ENCODE measurements at regions not wholly inside any gene's neighbourhood (a gene's known extent, or its start where the extent isn't known, plus 50 kb on each side); places are given as distances from the start of the nearest gene placed in this dataset.

GRCh38 chr7:124452186-124452585 is 313.4 kb downstream of the GPR37 start:
- no peaks in the 10 kb centered on the region for H3K27me3 Mint-ChIP-seq
- WGBS (ENCODE audit: insufficient coverage): no CpG with 5 or more reads among the region's 4 CpGs
- DNase-seq (no peak), ATAC-seq (replicated peaks in 1 of 4) (no peak)
- Histone ChIP-seq H3K27ac (ENCODE audit: low read length) (no peak overlapping the region), H3K27me3 (replicated peaks in 1 of 2; ENCODE audit: control insufficient read depth in 2 of 2, extremely low read depth in 1 of 2, insufficient read depth in 2 of 2, low read length in 1 of 2) (no peaks in the 10 kb centered on the region), H3K4me1 (ENCODE audit: control insufficient read depth in 1 of 2, extremely low read depth in 1 of 2, insufficient read depth in 2 of 2, low read length in 2 of 2) (no peaks in the 10 kb centered on the region), H3K36me3 (ENCODE audit: control insufficient read depth in 2 of 2, extremely low read depth in 1 of 2, insufficient read depth in 1 of 2, low read length in 1 of 2) (no peaks in the 10 kb centered on the region), H3K4me3 (ENCODE audit: control insufficient read depth in 1 of 2, extremely low read depth in 1 of 2, low read length in 1 of 2) (no peak overlapping the region), H3K9me3 (no peaks in the 10 kb centered on the region)
- H3K9me3 Mint-ChIP-seq: peaks cover 0 to 11% (median 0%) of the 10 kb centered on the region in 3 donors
- H3K36me3 Mint-ChIP-seq: no peaks in the 10 kb centered on the region
- no peak overlapping the region for H3K27ac Mint-ChIP-seq
- no peaks in the 10 kb centered on the region for H3K4me1 Mint-ChIP-seq
- ChIA-PET POLR2A (no interaction called here), CTCF (no interaction called here)
- H3K4me3 Mint-ChIP-seq: no peak overlapping the region

- Histone ChIP-seq H3K4me1 (ENCODE audit: control insufficient read depth in 1 of 2, extremely low read depth in 1 of 2, insufficient read depth in 2 of 2, low read length in 2 of 2) (no peaks in the 10 kb centered on the region), H3K27ac (ENCODE audit: low read length) (no peak overlapping the region), H3K4me3 (ENCODE audit: control insufficient read depth in 1 of 2, extremely low read depth in 1 of 2, low read length in 1 of 2) (no peak overlapping the region), H3K27me3 (replicated peaks in 1 of 2; ENCODE audit: control insufficient read depth in 2 of 2, extremely low read depth in 1 of 2, insufficient read depth in 2 of 2, low read length in 1 of 2) (no peaks in the 10 kb centered on the region), H3K36me3 (ENCODE audit: control insufficient read depth in 2 of 2, extremely low read depth in 1 of 2, insufficient read depth in 1 of 2, low read length in 1 of 2) (no peaks in the 10 kb centered on the region), H3K9me3 (no peaks in the 10 kb centered on the region)
- ChIA-PET POLR2A (no interaction called here), CTCF (no interaction called here)
- Mint-ChIP-seq H3K27ac (no peak overlapping the region), H3K27me3 (no peaks in the 10 kb centered on the region), H3K4me3 (no peak overlapping the region), H3K4me1 (no peaks in the 10 kb centered on the region), H3K9me3 (peaks cover 0 to 4% (median 0%) of the 10 kb centered on the region in 3 donors), H3K36me3 (no peaks in the 10 kb centered on the region)
- WGBS (ENCODE audit: insufficient coverage): no CpG with 5 or more reads among the region's 1 CpG
- ATAC-seq (replicated peaks in 1 of 4) (no peak), DNase-seq (no peak)
These were observed 315.7 kb downstream of the GPR37 start for GRCh38 chr7:124449896-124450295.

GRCh38 chr7:124444696-124445480 is 320.7 kb downstream of the GPR37 start:
- H3K27ac ChIP-seq (ENCODE audit: low read length): no peak overlapping the region
- H3K27me3 ChIP-seq (replicated peaks in 1 of 2; ENCODE audit: control insufficient read depth in 2 of 2, extremely low read depth in 1 of 2, insufficient read depth in 2 of 2, low read length in 1 of 2): no peaks in the 10 kb centered on the region
- POLR2A ChIA-PET: no interaction called here
- no peaks in the 10 kb centered on the region for H3K36me3 Mint-ChIP-seq
- no peaks in the 10 kb centered on the region for H3K9me3 Mint-ChIP-seq
- DNase-seq (no peak), ATAC-seq (replicated peaks in 1 of 4) (no peak)
- H3K4me3 Mint-ChIP-seq: no peak overlapping the region
- H3K27ac Mint-ChIP-seq: no peak overlapping the region
- no peaks in the 10 kb centered on the region for H3K4me1 Mint-ChIP-seq
- WGBS (ENCODE audit: insufficient coverage): no CpG with 5 or more reads among the region's 2 CpGs
- no peak overlapping the region for H3K4me3 ChIP-seq (ENCODE audit: control insufficient read depth in 1 of 2, extremely low read depth in 1 of 2, low read length in 1 of 2)
- H3K4me1 ChIP-seq (ENCODE audit: control insufficient read depth in 1 of 2, extremely low read depth in 1 of 2, insufficient read depth in 2 of 2, low read length in 2 of 2): no peaks in the 10 kb centered on the region
- H3K27me3 Mint-ChIP-seq: no peaks in the 10 kb centered on the region
- H3K9me3 ChIP-seq: no peaks in the 10 kb centered on the region
- CTCF ChIA-PET: no interaction called here
- H3K36me3 ChIP-seq (ENCODE audit: control insufficient read depth in 2 of 2, extremely low read depth in 1 of 2, insufficient read depth in 1 of 2, low read length in 1 of 2): no peaks in the 10 kb centered on the region

GRCh38 chr7:124443762-124444161 is 321.8 kb downstream of the GPR37 start:
- H3K9me3 Mint-ChIP-seq: peaks cover 0 to 3% (median 0%) of the 10 kb centered on the region in 3 donors
- no peak overlapping the region for H3K27ac ChIP-seq (ENCODE audit: low read length)
- no peak for ATAC-seq (replicated peaks in 1 of 4)
- POLR2A ChIA-PET: no interaction called here
- H3K4me1 ChIP-seq (ENCODE audit: control insufficient read depth in 1 of 2, extremely low read depth in 1 of 2, insufficient read depth in 2 of 2, low read length in 2 of 2): no peaks in the 10 kb centered on the region
- H3K27me3 ChIP-seq (replicated peaks in 1 of 2; ENCODE audit: control insufficient read depth in 2 of 2, extremely low read depth in 1 of 2, insufficient read depth in 2 of 2, low read length in 1 of 2): no peaks in the 10 kb centered on the region
- H3K4me3 ChIP-seq (ENCODE audit: control insufficient read depth in 1 of 2, extremely low read depth in 1 of 2, low read length in 1 of 2): no peak overlapping the region
- H3K36me3 ChIP-seq (ENCODE audit: control insufficient read depth in 2 of 2, extremely low read depth in 1 of 2, insufficient read depth in 1 of 2, low read length in 1 of 2): no peaks in the 10 kb centered on the region
- CTCF ChIA-PET: no interaction called here
- DNase-seq: no peak
- no peaks in the 10 kb centered on the region for H3K36me3 Mint-ChIP-seq
- H3K4me1 Mint-ChIP-seq: no peaks in the 10 kb centered on the region
- no peak overlapping the region for H3K27ac Mint-ChIP-seq
- H3K27me3 Mint-ChIP-seq: no peaks in the 10 kb centered on the region
- H3K4me3 Mint-ChIP-seq: no peak overlapping the region
- H3K9me3 ChIP-seq: no peaks in the 10 kb centered on the region

GRCh38 chr7:124440081-124440480 is 325.5 kb downstream of the GPR37 start:
- peaks cover 0 to 3% (median under 1%) of the 10 kb centered on the region in 3 donors for H3K9me3 Mint-ChIP-seq
- H3K4me3 Mint-ChIP-seq: no peak overlapping the region
- CTCF ChIA-PET: no interaction called here
- no peak for DNase-seq
- Histone ChIP-seq H3K4me3 (ENCODE audit: control insufficient read depth in 1 of 2, extremely low read depth in 1 of 2, low read length in 1 of 2) (no peak overlapping the region), H3K9me3 (no peaks in the 10 kb centered on the region), H3K36me3 (ENCODE audit: control insufficient read depth in 2 of 2, extremely low read depth in 1 of 2, insufficient read depth in 1 of 2, low read length in 1 of 2) (no peaks in the 10 kb centered on the region), H3K27ac (ENCODE audit: low read length) (no peak overlapping the region), H3K27me3 (replicated peaks in 1 of 2; ENCODE audit: control insufficient read depth in 2 of 2, extremely low read depth in 1 of 2, insufficient read depth in 2 of 2, low read length in 1 of 2) (no peaks in the 10 kb centered on the region), H3K4me1 (ENCODE audit: control insufficient read depth in 1 of 2, extremely low read depth in 1 of 2, insufficient read depth in 2 of 2, low read length in 2 of 2) (no peaks in the 10 kb centered on the region)
- WGBS (ENCODE audit: insufficient coverage): no CpG with 5 or more reads among the region's 2 CpGs
- H3K36me3 Mint-ChIP-seq: no peaks in the 10 kb centered on the region
- no peaks in the 10 kb centered on the region for H3K27me3 Mint-ChIP-seq
- no peaks in the 10 kb centered on the region for H3K4me1 Mint-ChIP-seq
- POLR2A ChIA-PET: no interaction called here
- ATAC-seq (replicated peaks in 1 of 4): no peak
- H3K27ac Mint-ChIP-seq: no peak overlapping the region

GRCh38 chr7:124432009-124432578 is 333.5 kb downstream of the GPR37 start:
- ATAC-seq (replicated peaks in 1 of 4) (no peak), DNase-seq (no peak)
- no peaks in the 10 kb centered on the region for H3K9me3 ChIP-seq
- Mint-ChIP-seq H3K4me1 (no peaks in the 10 kb centered on the region), H3K4me3 (no peak overlapping the region), H3K27me3 (no peaks in the 10 kb centered on the region), H3K27ac (no peak overlapping the region), H3K36me3 (no peaks in the 10 kb centered on the region), H3K9me3 (peaks cover 0 to 5% (median 0%) of the 10 kb centered on the region in 3 donors)
- no peak overlapping the region for H3K27ac ChIP-seq (ENCODE audit: low read length)
- H3K4me3 ChIP-seq (ENCODE audit: control insufficient read depth in 1 of 2, extremely low read depth in 1 of 2, low read length in 1 of 2): no peak overlapping the region
- H3K4me1 ChIP-seq (ENCODE audit: control insufficient read depth in 1 of 2, extremely low read depth in 1 of 2, insufficient read depth in 2 of 2, low read length in 2 of 2): no peaks in the 10 kb centered on the region
- 83% methylated on average over 2 of the region's 5 CpGs for WGBS (ENCODE audit: insufficient coverage)
- ChIA-PET POLR2A (no interaction called here), CTCF (no interaction called here)
- H3K27me3 ChIP-seq (replicated peaks in 1 of 2; ENCODE audit: control insufficient read depth in 2 of 2, extremely low read depth in 1 of 2, insufficient read depth in 2 of 2, low read length in 1 of 2): no peaks in the 10 kb centered on the region
- no peaks in the 10 kb centered on the region for H3K36me3 ChIP-seq (ENCODE audit: control insufficient read depth in 2 of 2, extremely low read depth in 1 of 2, insufficient read depth in 1 of 2, low read length in 1 of 2)
